A549 (cell line): ENCODE measurements at regions not wholly inside any gene's neighbourhood (a gene's known extent, or its start where the extent isn't known, plus 50 kb on each side); places are given as distances from the start of the nearest gene placed in this dataset.
A peak's percentile ranks its signal among the peaks of the same experiment; 100 is the strongest.

Experiments
- ATAC-seq, 2 experiments: fragments of 200-7000 bp in 1 of 2; fragments of >200 bp in 1 of 2; cut with Nextera tagmentation in 1 of 2; cut with Tn5 transposase in 1 of 2; 3 replicates each; pipeline versions ENCODE4 v1.8.0 to v1.9.1; 2018 to 2020; ENCODE audit warnings: mild to moderate bottlenecking in 1 of 2, moderate library complexity in 1 of 2
- CTCF ChIA-PET: fragments of 300-600 bp; sonication (Branson Sonifier 250); formaldehyde crosslinking; extraction: SDS; loops from one replicate; lab custom pipeline; 2021; ENCODE audit warnings: antibody characterized with exemption, inconsistent platforms; lab: Yijun Ruan, JAX
- POLR2A ChIA-PET: fragments of 350-600 bp; formaldehyde crosslinking; extraction: SDS; loops from one replicate; lab custom pipeline; 2021; ENCODE audit warnings: antibody characterized with exemption, inconsistent platforms; lab: Yijun Ruan, JAX
- DNase-seq, 2 experiments: peaks; one replicate each; pipeline versions ENCODE4 v3.0.0 to v3.0.0-alpha.2; 2011 to 2016; ENCODE audit warnings: low read depth in 1 of 2, low spot score in 1 of 2
- FAIRE-seq: peaks from 2 replicates; lab custom pipeline; 2011; peaks lifted over from hg19 to GRCh38; lab: Jason Lieb, UNC
- H3K27ac ChIP-seq, 2 experiments: fragments of >200 bp; sonication (Bioruptor Twin); formaldehyde crosslinking; 3 replicates each; pipeline ENCODE4 v1.5.1; 2016 to 2017
- H3K4me1 ChIP-seq: fragments of >200 bp; sonication (Bioruptor Twin); formaldehyde crosslinking; 3 replicates; pipeline ENCODE4 v1.6.1; 2016
- H3K4me2 ChIP-seq: fragments of >200 bp; sonication (Bioruptor Twin); formaldehyde crosslinking; 3 replicates; pipeline ENCODE4 v1.6.1; 2016
- H3K4me3 ChIP-seq: fragments of >200 bp; sonication (Bioruptor Twin); formaldehyde crosslinking; 3 replicates; pipeline ENCODE4 v1.5.1; 2016
- H3K9me3 ChIP-seq: fragments of >200 bp; sonication (Bioruptor Twin); formaldehyde crosslinking; 3 replicates; pipeline ENCODE4 v1.6.1; 2016
- ATOH8 ChIP-seq: fragments of 250-450 bp; sonication (Bioruptor Pico); IDR thresholded peaks from 2 replicates; pipeline ENCODE4 v1.5.0; 2020; ENCODE audit warnings: low read depth, mild to moderate bottlenecking, moderate library complexity
- BHLHE40 ChIP-seq: IDR thresholded peaks from 2 replicates; pipeline ENCODE4 v1.6.1; 2012; ENCODE audit warnings: low read depth, low read length, inconsistent platforms
- CHD4 ChIP-seq: fragments of 200-600 bp; sonication (generic); IDR thresholded peaks from 2 replicates; pipeline ENCODE4 v1.6.1; 2016; ENCODE audit warnings: antibody characterized with exemption, mild to moderate bottlenecking, borderline replicate concordance
- EP300 ChIP-seq, 2 experiments: fragments of >200 bp; sonication (Bioruptor Twin); formaldehyde crosslinking; IDR thresholded peaks; 2 replicates in 1 of 2; 3 replicates in 1 of 2; pipeline ENCODE4 v1.6.1; 2016 to 2017
- FOSB ChIP-seq: fragments of 250-450 bp; sonication (Bioruptor Pico); IDR thresholded peaks from 2 replicates; pipeline ENCODE4 v1.5.0; 2020; ENCODE audit warnings: mild to moderate bottlenecking, moderate library complexity
- FOXS1 ChIP-seq: fragments of 250-450 bp; sonication (Bioruptor Pico); IDR thresholded peaks from 2 replicates; pipeline ENCODE4 v1.5.0; 2020; ENCODE audit warnings: mild to moderate bottlenecking, moderate library complexity
- HDAC2 ChIP-seq: fragments of 200-600 bp; sonication (generic); IDR thresholded peaks from 2 replicates; pipeline ENCODE4 v1.6.1; 2016
- HMGXB4 ChIP-seq: fragments of 250-450 bp; sonication (Bioruptor Pico); IDR thresholded peaks from 2 replicates; pipeline ENCODE4 v1.5.0; 2021; ENCODE audit warnings: mild to moderate bottlenecking, moderate library complexity, borderline replicate concordance
- JUNB ChIP-seq: fragments of >200 bp; sonication (Bioruptor Twin); formaldehyde crosslinking; IDR thresholded peaks from 2 replicates; pipeline ENCODE4 v1.6.1; 2016
- KDM1A ChIP-seq: fragments of 200-600 bp; sonication (generic); IDR thresholded peaks from 2 replicates; pipeline ENCODE4 v1.6.1; 2016; ENCODE audit warnings: low read depth, mild to moderate bottlenecking
- KDM5A ChIP-seq: fragments of 200-600 bp; sonication (generic); IDR thresholded peaks from 2 replicates; pipeline ENCODE4 v1.6.1; 2016; ENCODE audit warnings: antibody characterized with exemption, mild to moderate bottlenecking
- MAFK ChIP-seq: fragments of 450-650 bp; IDR thresholded peaks from 2 replicates; pipeline ENCODE4 v1.6.1; 2014; ENCODE audit not compliant: partially characterized antibody
- MYC ChIP-seq: IDR thresholded peaks from 2 replicates; pipeline ENCODE4 v1.6.1; 2012; ENCODE audit warnings: mild to moderate bottlenecking, inconsistent platforms, low read length, improper control_type of control experiment, borderline replicate concordance
- NFE2L2 ChIP-seq: fragments of 150-350 bp; conservative IDR thresholded peaks from 2 replicates; pipeline ENCODE4 v1.6.1; 2014; ENCODE audit warnings: low read length
- RARB ChIP-seq: fragments of 250-450 bp; sonication (Bioruptor Pico); IDR thresholded peaks from 2 replicates; pipeline ENCODE4 v1.8.0; 2021; ENCODE audit warnings: mild to moderate bottlenecking, moderate library complexity
- REST ChIP-seq: fragments of 200-600 bp; sonication (generic); IDR thresholded peaks from 2 replicates; pipeline ENCODE4 v1.6.1; 2016; ENCODE audit warnings: antibody characterized with exemption, mild to moderate bottlenecking, moderate library complexity
- RFX5 ChIP-seq: fragments of 450-650 bp; IDR thresholded peaks from 2 replicates; pipeline ENCODE4 v1.7.1; 2014; ENCODE audit warnings: antibody characterized with exemption, mild to moderate bottlenecking, moderate library complexity
- RNF2 ChIP-seq: fragments of 200-600 bp; sonication (generic); IDR thresholded peaks from 2 replicates; pipeline ENCODE4 v1.6.1; 2016; ENCODE audit warnings: low read depth, mild to moderate bottlenecking, antibody characterized with exemption, moderate library complexity, borderline replicate concordance
- SREBF2 ChIP-seq: fragments of 450-650 bp; IDR thresholded peaks from 2 replicates; pipeline ENCODE4 v1.6.1; 2014; ENCODE audit warnings: mild to moderate bottlenecking, moderate library complexity
- TFCP2L1 ChIP-seq: fragments of 250-450 bp; sonication (Bioruptor Pico); IDR thresholded peaks from 2 replicates; pipeline ENCODE4 v1.5.0; 2021; ENCODE audit warnings: mild to moderate bottlenecking
- USF2 ChIP-seq: fragments of 450-650 bp; IDR thresholded peaks from 2 replicates; pipeline ENCODE4 v1.6.1; 2014; ENCODE audit warnings: antibody characterized with exemption
- ZNF302 ChIP-seq: fragments of 250-450 bp; sonication (Bioruptor Pico); IDR thresholded peaks from 2 replicates; pipeline ENCODE4 v1.9.0; 2021; ENCODE audit warnings: inconsistent platforms, mild to moderate bottlenecking, moderate library complexity
- ZSCAN20 ChIP-seq: fragments of 250-450 bp; sonication (Bioruptor Pico); IDR thresholded peaks from 2 replicates; pipeline ENCODE4 v1.8.0; 2022; ENCODE audit warnings: mild to moderate bottlenecking, moderate library complexity
- whole genome bisulfite sequencing: methylation state at CpG from one replicate; pipeline ENCODE4 v1.1.6; 2017; ENCODE audit errors: missing lambda C conversion rate; 5-methylcytosine and 5-hydroxymethylcytosine counted together

- POLR2A ChIA-PET: no interaction called here
- DNase-seq: no peak
- no peak for ATAC-seq
- Histone ChIP-seq H3K4me1 (no peaks in the 10 kb centered on the region), H3K27ac (no peak overlapping the region), H3K4me2 (no peak overlapping the region), H3K4me3 (no peak overlapping the region), H3K9me3 (no peaks in the 10 kb centered on the region)
- CTCF ChIA-PET: no interaction called here
- FAIRE-seq: no peak
- TF ChIP-seq MAFK (peak; percentile 47), RARB (no peak), RNF2 (no peak), NFE2L2 (no peak; the same call in 1 of the 2 replicates), TFCP2L1 (CRISPR knock-in tag) (no peak), REST (no peak), CHD4 (no peak)
These were observed 1027.0 kb upstream of the ADGRL3 start for GRCh38 chr4:60173103-60173502.

- Histone ChIP-seq H3K27ac (no peak overlapping the region), H3K4me1 (no peaks in the 10 kb centered on the region), H3K4me2 (no peak overlapping the region), H3K4me3 (no peak overlapping the region), H3K9me3 (no peaks in the 10 kb centered on the region)
- FAIRE-seq (no peak), DNase-seq (no peak), ATAC-seq (no peak)
- WGBS: 0% methylated on average over 1 of the region's 5 CpGs
- ChIA-PET POLR2A (no interaction called here), CTCF (no interaction called here)
- TF ChIP-seq KDM1A (no peak), RFX5 (no peak), SREBF2 (no peak), ZNF302 (CRISPR knock-in tag) (no peak), RARB (no peak), HMGXB4 (CRISPR knock-in tag) (no peak), JUNB (no peak), RNF2 (no peak), MYC (no peak), BHLHE40 (no peak), FOSB (CRISPR knock-in tag) (no peak), KDM5A (no peak), USF2 (no peak)
These were observed 1026.4 kb upstream of the ADGRL3 start for GRCh38 chr4:60173718-60174117.

GRCh38 chr4:60175241-60175640, 1024.9 kb upstream of the ADGRL3 start:
- ATAC-seq (no peak), FAIRE-seq (no peak), DNase-seq (no peak)
- H3K4me3 ChIP-seq: no peak overlapping the region
- POLR2A ChIA-PET: no interaction called here
- H3K27ac ChIP-seq: no peak overlapping the region
- WGBS: 8% methylated on average over 1 of the region's 1 CpG
- no peaks in the 10 kb centered on the region for H3K4me1 ChIP-seq
- CTCF ChIA-PET: no interaction called here
- H3K9me3 ChIP-seq: no peaks in the 10 kb centered on the region
- H3K4me2 ChIP-seq: no peak overlapping the region
- TF ChIP-seq REST (no peak), ATOH8 (CRISPR knock-in tag) (no peak), USF2 (no peak), TFCP2L1 (CRISPR knock-in tag) (no peak), EP300 (IDR thresholded peaks at IDR 0.05) (no peak), FOXS1 (no peak), HDAC2 (no peak), ZSCAN20 (CRISPR knock-in tag) (no peak)
